Upper lobe of left lung (tissue), 6 donors: ENCODE measurements at regions not wholly inside any gene's neighbourhood (a gene's known extent, or its start where the extent isn't known, plus 50 kb on each side); places are given as distances from the start of the nearest gene placed in this dataset.

Source experiments
- ATAC-seq, 2 donors: fragments of 200-7000 bp; cut with Tn5 transposase; one replicate each; pipeline ENCODE4 v1.9.1; 2022; ENCODE audit warnings: mild to moderate bottlenecking in 2 of 2, moderate library complexity in 2 of 2; ENCODE audit not compliant: low FRiP score in 2 of 2
- DNase-seq, 2 donors: peaks; one replicate each; pipeline ENCODE4 v3.0.0-alpha.2; 2019 to 2020
- H3K27ac ChIP-seq, 4 donors: fragments of 200-600 bp; sonication (generic); one replicate each; pipeline ENCODE4 v1.5.1; 2016 to 2019
- H3K27me3 ChIP-seq, 4 donors: fragments of 200-600 bp; sonication (generic); one replicate each; pipeline ENCODE4 v1.5.1; 2017 to 2019
- H3K36me3 ChIP-seq, 4 donors: fragments of 200-600 bp; sonication (generic); one replicate each; pipeline ENCODE4 v1.5.1; 2016 to 2019
- H3K4me1 ChIP-seq, 4 donors: fragments of 200-600 bp; sonication (generic); one replicate each; pipeline ENCODE4 v1.5.1; 2018 to 2019
- H3K4me3 ChIP-seq, 4 donors: fragments of 200-600 bp; sonication (generic); one replicate each; pipeline ENCODE4 v1.5.1; 2017 to 2019; ENCODE audit warnings: mild to moderate bottlenecking in 2 of 4, moderate library complexity in 1 of 4
- H3K9me3 ChIP-seq, 4 donors: fragments of 200-600 bp; sonication (generic); one replicate each; pipeline ENCODE4 v1.5.1; 2018 to 2019
- EP300 ChIP-seq, 4 donors: sonication (generic); formaldehyde crosslinking; IDR thresholded peaks; one replicate each; pipeline ENCODE4 v1.5.1; 2017; ENCODE audit warnings: antibody characterized with exemption in 4 of 4, control low read depth in 2 of 4
- POLR2A ChIP-seq, 4 donors: fragments of 450-650 bp; IDR thresholded peaks; one replicate each; pipeline ENCODE4 v1.5.1; 2016 to 2017; ENCODE audit warnings: antibody characterized with exemption in 4 of 4, mild to moderate bottlenecking in 2 of 4
- POLR2AphosphoS5 ChIP-seq, 2 donors: sonication (generic); formaldehyde crosslinking; IDR thresholded peaks; one replicate each; pipeline ENCODE4 v1.5.1; 2017; ENCODE audit warnings: antibody characterized with exemption in 2 of 2
- WGBS, 2 donors: methylation state at CpG; one replicate each; pipeline ENCODE4 v1.1.5; 2017 to 2018; 5-methylcytosine and 5-hydroxymethylcytosine counted together
- TF ChIP-seq, protein P1 (sequence below), 6 experiments: fragments of 450-650 bp in 4 of 6; fragments of 200-600 bp in 2 of 6; sonication (generic) in 2 of 6; IDR thresholded peaks; one replicate each; pipeline ENCODE4 v1.5.1; 2016 to 2019; ENCODE audit warnings: antibody characterized with exemption in 6 of 6
- donor health status: DM: no; HTN: no; CAD: no; lungs with moderate emphysema.
- donor health status: DM: no; HTN: yes; CAD: no; lungs with severe emphysema.

DNA sequence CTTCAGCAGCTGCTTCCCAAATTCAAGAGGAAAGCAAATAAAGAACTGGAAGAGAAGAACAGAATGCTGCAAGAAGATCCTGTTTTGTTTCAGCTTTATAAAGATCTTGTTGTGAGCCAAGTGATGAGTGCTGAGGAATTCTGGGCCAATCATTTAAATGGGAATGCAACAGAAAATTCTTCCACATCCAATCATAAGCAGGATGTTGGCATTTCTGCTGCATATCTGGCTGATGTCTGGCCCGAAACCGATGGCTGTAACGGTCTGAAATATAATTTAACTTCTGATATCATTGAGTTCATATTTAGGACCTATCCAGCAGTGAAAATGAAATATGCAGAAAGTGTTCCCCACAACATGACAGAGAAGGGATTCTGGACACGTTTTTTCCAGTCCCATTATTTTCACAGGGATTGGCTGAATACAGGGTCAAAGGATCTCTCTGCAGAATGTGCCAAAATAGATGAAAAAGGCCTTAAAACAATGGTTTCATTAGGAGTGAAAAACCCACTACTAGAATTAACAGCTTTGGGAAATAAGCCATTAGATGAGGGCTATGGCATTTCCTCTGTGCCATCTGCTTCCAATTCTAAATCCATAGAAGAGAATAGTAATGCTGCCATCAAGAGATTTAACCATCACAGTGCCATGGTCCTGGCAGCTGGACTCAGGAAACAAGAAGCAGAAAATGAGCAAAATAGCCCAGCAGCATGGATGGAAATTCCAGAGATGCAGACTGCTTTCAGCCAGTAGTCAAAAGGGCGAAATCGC is 175.6 kb downstream of the MC4R start:
- H3K27me3 ChIP-seq: no peaks in the 10 kb centered on the region
- no peak overlapping the region for H3K4me3 ChIP-seq
- H3K27ac ChIP-seq: no peak overlapping the region
- ATAC-seq: no peak
- H3K4me1 ChIP-seq: no peaks in the 10 kb centered on the region
- no peaks in the 10 kb centered on the region for H3K9me3 ChIP-seq
- H3K36me3 ChIP-seq: no peaks in the 10 kb centered on the region
- WGBS, 2 donors: 79 to 81% methylated on average over 6 of the region's 6 CpGs
- no peak for DNase-seq
- TF ChIP-seq EP300 (IDR thresholded peaks at IDR 0.05) (no peak), POLR2A (IDR thresholded peaks at IDR 0.05) (no peak), POLR2AphosphoS5 (IDR thresholded peaks at IDR 0.05) (no peak)
- TF ChIP-seq, protein P1, sequence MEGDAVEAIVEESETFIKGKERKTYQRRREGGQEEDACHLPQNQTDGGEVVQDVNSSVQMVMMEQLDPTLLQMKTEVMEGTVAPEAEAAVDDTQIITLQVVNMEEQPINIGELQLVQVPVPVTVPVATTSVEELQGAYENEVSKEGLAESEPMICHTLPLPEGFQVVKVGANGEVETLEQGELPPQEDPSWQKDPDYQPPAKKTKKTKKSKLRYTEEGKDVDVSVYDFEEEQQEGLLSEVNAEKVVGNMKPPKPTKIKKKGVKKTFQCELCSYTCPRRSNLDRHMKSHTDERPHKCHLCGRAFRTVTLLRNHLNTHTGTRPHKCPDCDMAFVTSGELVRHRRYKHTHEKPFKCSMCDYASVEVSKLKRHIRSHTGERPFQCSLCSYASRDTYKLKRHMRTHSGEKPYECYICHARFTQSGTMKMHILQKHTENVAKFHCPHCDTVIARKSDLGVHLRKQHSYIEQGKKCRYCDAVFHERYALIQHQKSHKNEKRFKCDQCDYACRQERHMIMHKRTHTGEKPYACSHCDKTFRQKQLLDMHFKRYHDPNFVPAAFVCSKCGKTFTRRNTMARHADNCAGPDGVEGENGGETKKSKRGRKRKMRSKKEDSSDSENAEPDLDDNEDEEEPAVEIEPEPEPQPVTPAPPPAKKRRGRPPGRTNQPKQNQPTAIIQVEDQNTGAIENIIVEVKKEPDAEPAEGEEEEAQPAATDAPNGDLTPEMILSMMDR (IDR thresholded peaks at IDR 0.05): no peak

DNA sequence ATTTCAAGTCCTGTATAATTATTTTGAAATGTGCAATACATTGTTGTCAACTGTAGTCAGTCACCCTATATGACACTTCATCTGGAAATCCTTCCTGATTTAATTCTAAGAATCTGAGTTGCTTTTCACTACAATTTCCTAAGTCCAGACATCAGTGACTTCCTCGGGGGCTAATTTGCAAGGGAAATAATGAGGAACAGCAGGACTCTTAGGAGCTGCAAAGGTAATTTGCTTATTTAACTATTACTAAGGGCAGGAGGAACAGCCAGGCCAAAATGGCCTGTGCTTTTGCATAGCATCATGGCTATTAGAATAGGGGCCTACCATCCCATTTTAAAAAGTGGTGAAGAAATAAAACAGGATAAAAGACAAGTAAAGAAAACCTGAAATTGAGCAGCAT is 178.8 kb downstream of the MC4R start:
- 45 to 65% methylated on average over 1 of the region's 1 CpG for WGBS, 2 donors

DNA sequence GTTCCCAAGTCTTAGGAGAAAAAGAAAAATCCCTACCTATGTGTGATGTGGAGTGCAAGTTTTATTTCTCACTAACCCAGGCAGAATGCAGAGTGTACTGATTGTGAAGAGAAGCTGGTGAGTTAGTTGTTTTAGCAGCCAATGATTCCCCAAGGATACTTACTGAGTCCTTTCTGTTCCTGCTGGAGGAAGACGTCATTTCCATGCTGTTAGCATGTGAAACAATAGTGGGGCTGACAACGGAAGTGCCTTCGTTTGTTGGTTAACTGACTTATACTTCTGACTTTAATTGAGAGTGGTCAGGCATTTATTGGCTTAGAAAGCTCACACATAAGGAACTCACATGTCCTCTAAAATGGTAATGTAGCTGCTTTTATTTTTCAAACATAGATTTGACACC is 180.6 kb downstream of the MC4R start:
- H3K4me1 ChIP-seq: no peaks in the 10 kb centered on the region
- H3K4me3 ChIP-seq: no peak overlapping the region
- DNase-seq (no peak), ATAC-seq (no peak)
- TF ChIP-seq POLR2AphosphoS5 (IDR thresholded peaks at IDR 0.05) (no peak), POLR2A (IDR thresholded peaks at IDR 0.05) (no peak)
- 75 to 83% methylated on average over 3 of the region's 3 CpGs for WGBS, 2 donors
- no peaks in the 10 kb centered on the region for H3K27me3 ChIP-seq
- no peaks in the 10 kb centered on the region for H3K9me3 ChIP-seq
- no peaks in the 10 kb centered on the region for H3K36me3 ChIP-seq
- H3K27ac ChIP-seq: no peak overlapping the region

More for the DNA sequence above, 178.8 kb downstream of the MC4R start:
- no peak overlapping the region for H3K27ac ChIP-seq
- TF ChIP-seq POLR2AphosphoS5 (IDR thresholded peaks at IDR 0.05): no peak
- TF ChIP-seq POLR2A (IDR thresholded peaks at IDR 0.05): no peak
- TF ChIP-seq, protein P1 (IDR thresholded peaks at IDR 0.05): no peak
- TF ChIP-seq EP300 (IDR thresholded peaks at IDR 0.05): no peak
- DNase-seq (no peak), ATAC-seq (no peak)
- H3K4me3 ChIP-seq: no peak overlapping the region
- no peaks in the 10 kb centered on the region for H3K36me3 ChIP-seq
- no peaks in the 10 kb centered on the region for H3K4me1 ChIP-seq
- no peaks in the 10 kb centered on the region for H3K27me3 ChIP-seq
- no peaks in the 10 kb centered on the region for H3K9me3 ChIP-seq

- no peaks in the 10 kb centered on the region for H3K9me3 ChIP-seq
- no peak overlapping the region for H3K4me3 ChIP-seq
- ATAC-seq: no peak
- no peak for DNase-seq
- no peaks in the 10 kb centered on the region for H3K36me3 ChIP-seq
- H3K27ac ChIP-seq: no peak overlapping the region
- TF ChIP-seq POLR2A (IDR thresholded peaks at IDR 0.05) (no peak), EP300 (IDR thresholded peaks at IDR 0.05) (no peak)
- TF ChIP-seq, protein P1 (IDR thresholded peaks at IDR 0.05): no peak
- WGBS, 2 donors: 67 to 76% methylated on average over 2 of the region's 2 CpGs
- H3K27me3 ChIP-seq: no peaks in the 10 kb centered on the region
- no peaks in the 10 kb centered on the region for H3K4me1 ChIP-seq
Observed at GRCh38 chr18:60189856-60190255, 182.7 kb downstream of the MC4R start.

DNA sequence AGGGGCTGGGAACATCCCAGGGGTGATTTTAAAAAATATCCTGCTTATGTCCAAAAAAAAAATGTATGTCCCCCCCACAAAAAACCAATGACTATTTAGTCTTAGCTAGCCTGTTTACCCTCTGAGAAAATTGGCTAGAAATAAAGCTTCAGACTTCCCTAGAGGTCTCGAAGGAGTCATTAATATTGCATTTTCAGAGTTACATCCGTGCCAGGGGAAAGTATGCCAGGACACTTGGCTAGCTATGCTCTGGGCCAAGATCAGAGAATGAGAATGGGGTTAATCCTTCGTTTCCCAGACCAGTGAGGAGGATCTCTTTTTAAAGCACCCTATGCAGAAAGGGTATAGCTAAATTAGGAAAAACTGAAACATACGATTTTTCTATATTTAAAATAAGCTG is 183.6 kb downstream of the MC4R start:
- DNase-seq: no peak

More for the DNA sequence above, 183.6 kb downstream of the MC4R start:
- no peak for ATAC-seq
- Histone ChIP-seq H3K27ac (no peak overlapping the region), H3K4me1 (no peaks in the 10 kb centered on the region), H3K27me3 (no peaks in the 10 kb centered on the region), H3K36me3 (no peaks in the 10 kb centered on the region), H3K9me3 (no peaks in the 10 kb centered on the region), H3K4me3 (no peak overlapping the region)
- 52 to 57% methylated on average over 4 of the region's 4 CpGs for WGBS, 2 donors
- TF ChIP-seq, protein P1 (IDR thresholded peaks at IDR 0.05): no peak
- TF ChIP-seq POLR2AphosphoS5 (IDR thresholded peaks at IDR 0.05) (no peak), POLR2A (IDR thresholded peaks at IDR 0.05) (no peak), EP300 (IDR thresholded peaks at IDR 0.05) (no peak)
